CD4-positive, alpha-beta T cell treated with Interferon alpha-2 for 1 hour (primary cell): ENCODE measurements at regions not wholly inside any gene's neighbourhood (a gene's known extent, or its start where the extent isn't known, plus 50 kb on each side); places are given as distances from the start of the nearest gene placed in this dataset.

Experiments used
- DNase-seq, 2 donors: peaks; one replicate each; pipeline ENCODE4 v3.0.0-alpha.2; 2020 to 2022

- DNase-seq = no peak
Measured at GRCh38 chr11:113579292-113579940, 104.2 kb upstream of the DRD2 start.

DNA sequence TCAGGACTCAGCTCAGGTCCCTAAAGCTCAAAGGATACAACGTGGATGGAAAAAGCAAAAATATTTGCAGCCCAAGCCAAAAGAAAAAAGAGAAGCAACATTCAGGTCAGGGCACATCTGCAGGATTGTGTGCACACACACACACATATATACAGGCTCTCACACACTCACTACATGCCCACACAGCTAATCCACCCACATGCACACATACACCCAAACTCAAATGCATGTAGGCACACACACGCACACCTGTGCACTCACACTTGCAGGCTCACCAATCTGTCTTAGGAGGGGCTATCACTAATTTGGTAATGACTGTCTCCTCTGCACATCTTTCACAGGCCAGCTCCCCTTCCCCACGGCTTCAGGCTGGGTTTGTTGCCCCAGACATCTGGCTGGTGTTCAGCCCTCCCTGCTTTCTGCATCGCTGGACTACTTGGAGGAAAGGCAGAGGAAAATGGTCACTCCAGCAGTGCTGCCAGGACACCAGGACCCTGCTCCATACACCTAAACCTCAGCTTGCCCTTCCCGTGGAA lies 103.6 kb upstream of the DRD2 start:
- DNase-seq = no peak

DNA sequence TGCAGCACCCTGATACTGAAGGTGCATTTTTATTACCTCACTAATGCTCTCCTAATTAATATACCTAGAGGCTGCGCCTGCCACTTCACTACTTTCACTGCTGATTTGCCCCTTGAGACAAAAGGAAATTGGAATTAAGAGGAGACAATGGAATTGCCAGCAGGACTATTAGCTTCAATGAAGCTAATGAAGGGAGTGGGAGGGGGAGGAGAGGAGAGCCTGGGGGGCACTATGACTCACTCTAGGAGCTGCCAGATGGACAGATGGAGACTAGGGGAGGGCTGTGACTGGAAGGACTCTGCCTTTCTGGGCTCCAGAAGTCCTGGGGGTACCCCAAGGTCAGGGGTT lies 102.8 kb upstream of the DRD2 start:
- no peak for DNase-seq

DNA sequence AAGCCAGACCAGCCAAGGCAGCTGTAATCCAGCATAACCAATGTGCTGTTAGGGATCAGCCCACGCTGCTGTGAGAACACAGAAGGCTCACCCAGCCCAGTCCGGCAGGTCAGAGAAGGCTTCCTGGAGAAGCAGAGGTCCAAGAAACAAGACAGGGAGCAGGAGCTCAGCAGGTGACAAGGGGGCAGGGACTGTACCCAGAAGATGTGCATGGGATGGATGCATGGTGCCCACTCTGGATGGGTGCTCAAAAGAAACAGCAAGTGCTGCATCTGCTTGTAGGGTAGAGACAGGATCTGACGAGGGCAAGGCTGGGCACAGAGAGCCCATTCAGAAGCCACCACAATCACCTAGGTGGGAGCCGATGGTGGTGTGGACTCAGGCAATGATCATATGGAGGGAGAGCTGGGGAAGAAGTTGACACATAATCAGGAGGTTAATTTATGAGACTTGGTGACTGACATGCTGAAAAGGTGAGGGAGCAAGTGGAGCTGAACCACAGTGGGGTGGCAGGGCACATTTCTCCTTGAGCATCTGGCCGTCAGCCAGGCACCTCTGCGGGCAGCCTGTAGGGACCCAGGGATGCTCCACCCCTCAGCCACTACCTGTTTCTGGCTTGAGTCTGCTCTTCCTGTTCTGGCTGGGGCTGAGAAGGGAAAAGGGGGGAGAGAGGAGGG lies 102.3 kb upstream of the DRD2 start:
- DNase-seq = no peak

GRCh38 chr11:113574586-113574985 lies 99.4 kb upstream of the DRD2 start:
- DNase-seq = no peak

GRCh38 chr11:113574171-113574570 lies 99.0 kb upstream of the DRD2 start:
- DNase-seq = no peak

DNA sequence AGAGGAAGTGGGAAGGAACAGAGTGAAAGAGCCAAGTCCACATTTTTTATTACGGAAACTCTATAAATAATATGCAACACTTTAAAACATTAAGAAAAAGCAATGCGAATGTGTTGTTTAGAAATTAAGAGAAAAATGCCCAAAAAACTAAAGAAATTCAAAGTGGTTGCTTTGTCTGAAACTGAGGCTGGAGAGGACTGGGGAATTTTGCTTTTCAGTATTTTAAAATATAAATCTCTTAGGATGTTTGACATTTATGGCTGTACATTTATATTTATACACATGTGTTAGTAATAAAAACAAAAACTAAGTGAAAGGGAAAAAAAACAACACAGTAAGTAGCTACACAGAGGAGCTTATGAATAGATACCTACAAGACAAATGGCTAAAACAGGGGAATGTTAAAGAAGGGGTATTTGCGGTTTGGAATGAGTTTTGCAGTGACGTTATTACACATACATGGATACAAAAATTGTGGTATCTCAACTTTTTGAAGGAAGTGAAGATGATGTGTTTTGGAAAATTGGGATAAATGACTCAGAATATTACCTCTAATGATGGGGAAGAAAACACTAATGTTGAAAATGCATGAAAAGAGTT lies 97.0 kb upstream of the DRD2 start:
- no peak for DNase-seq

- no peak for DNase-seq
Measured at GRCh38 chr11:113571531-113571930, 96.3 kb upstream of the DRD2 start.

- no peak for DNase-seq
Measured at GRCh38 chr11:113570906-113571305, 95.7 kb upstream of the DRD2 start.

GRCh38 chr11:113569391-113569790 lies 94.2 kb upstream of the DRD2 start:
- no peak for DNase-seq

DNA sequence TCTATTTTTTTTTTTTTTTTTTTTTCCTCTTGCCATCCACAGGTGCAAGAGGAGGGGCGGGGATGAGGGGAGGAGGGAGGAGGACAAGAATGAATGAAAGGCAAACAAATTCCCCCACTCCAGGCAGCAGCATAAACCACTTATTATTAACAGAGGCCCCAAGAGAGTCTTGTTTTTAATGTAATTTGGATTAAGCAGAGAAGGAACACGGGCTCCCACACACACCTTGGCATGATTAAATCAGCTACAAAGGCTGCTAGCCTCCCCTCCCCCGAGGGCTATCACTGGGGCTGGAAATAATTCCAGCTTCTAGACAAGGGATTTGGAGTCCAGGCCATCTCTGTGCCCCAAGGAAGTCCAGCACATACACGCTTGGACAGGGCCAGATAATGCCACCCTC lies 93.4 kb upstream of the DRD2 start:
- no peak for DNase-seq

DNA sequence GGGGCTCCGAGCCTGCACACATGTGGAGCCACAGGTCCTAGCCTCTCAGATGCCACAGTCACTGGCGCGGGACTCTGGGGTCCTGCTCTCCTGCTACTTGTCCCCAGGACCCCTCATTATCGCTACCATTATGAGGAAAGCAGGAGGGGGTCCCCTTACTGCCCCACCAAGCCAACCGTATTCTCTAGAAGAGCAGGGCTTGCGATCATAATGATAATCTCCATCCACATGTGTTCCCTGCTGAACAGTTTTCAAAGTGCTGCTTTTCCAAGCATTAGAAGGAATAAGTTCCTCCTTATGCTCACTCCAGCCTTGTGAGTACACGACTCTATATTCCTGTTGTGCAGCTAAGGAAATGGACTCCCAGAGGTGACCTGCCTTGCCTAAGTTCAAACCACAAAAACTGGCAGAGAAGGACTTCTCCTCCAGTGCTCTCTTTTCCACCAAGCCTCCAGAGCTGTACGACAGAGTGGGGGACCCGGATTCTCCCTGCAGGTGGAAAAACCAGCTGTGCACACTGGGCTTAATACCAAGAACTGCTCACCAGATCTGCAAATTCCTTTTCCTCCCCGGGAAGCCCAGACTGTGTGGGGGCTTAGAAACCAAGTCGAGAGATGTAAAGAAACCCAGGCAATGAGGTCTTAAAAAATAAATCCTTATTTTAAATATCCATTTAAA lies 92.8 kb upstream of the DRD2 start:
- DNase-seq = no peak

DNA sequence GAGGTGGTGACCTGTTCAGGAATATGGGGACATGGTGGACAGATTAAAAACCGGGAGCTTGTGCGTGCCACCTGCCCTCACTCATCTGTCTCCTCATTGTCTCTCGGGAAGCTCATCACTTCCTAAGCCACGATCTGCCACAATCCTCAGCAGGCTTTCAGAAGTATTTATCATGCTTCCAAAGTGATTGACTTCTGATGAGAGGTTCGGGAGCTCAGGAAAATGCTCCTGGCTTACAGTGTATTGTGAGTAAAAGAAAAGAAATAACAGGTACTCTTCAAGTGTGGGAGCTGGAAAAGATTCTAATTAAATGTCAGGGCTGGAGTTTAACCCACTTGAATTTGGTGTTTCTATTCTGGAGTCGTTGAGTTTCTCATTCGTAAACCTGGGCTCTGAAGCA lies 91.9 kb upstream of the DRD2 start:
- DNase-seq = no peak

GRCh38 chr11:113564527-113565130 lies 89.4 kb upstream of the DRD2 start:
- no peak for DNase-seq

GRCh38 chr11:113563766-113564526 lies 88.7 kb upstream of the DRD2 start:
- DNase-seq = no peak

DNA sequence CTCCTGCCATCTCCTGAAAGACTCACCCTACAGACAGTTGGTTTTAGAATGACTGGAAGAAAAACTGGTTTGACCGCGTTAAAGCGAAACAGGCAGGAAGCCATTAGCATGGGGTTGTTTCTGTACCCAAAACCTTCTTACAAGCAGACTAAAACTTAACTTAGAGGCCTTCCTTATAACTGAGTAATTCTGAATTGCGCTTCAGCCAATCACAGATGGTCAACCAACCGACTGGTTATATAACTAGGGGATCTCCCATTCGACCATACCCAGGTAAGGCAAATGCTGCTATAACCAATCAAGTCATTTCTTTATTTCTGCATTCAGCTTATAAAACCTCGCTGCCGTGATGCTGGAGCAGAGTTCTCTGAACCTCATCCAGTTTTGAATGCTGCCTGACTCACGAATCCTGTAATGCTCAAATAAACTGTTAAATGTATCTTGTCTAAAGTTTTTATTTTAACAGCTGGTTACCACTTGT lies 87.8 kb upstream of the DRD2 start:
- no peak for DNase-seq

GRCh38 chr11:113562576-113562975 lies 87.4 kb upstream of the DRD2 start:
- no peak for DNase-seq

GRCh38 chr11:113557926-113558325 lies 82.7 kb upstream of the DRD2 start:
- no peak for DNase-seq

DNA sequence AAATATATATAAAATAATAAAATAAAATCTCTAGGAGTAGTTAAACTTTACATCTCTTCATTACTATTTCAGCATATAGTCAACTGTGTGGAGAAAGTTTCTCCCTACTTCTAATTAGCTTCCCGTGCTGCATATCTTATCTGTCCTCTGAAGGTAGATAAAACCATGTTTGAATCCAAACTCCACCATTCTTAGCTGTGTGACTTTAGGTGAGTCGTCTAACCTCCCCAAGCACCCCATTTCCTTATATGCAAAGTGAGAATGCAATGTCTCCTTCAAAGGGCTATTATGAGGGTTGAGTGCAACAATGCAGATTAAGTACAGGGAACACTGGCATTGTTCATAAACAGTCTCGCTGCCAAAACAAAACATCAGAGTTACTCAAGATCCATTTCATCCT lies 80.8 kb upstream of the DRD2 start:
- DNase-seq = no peak

- DNase-seq = no peak
Measured at GRCh38 chr11:113555071-113555619, 79.9 kb upstream of the DRD2 start.

DNA sequence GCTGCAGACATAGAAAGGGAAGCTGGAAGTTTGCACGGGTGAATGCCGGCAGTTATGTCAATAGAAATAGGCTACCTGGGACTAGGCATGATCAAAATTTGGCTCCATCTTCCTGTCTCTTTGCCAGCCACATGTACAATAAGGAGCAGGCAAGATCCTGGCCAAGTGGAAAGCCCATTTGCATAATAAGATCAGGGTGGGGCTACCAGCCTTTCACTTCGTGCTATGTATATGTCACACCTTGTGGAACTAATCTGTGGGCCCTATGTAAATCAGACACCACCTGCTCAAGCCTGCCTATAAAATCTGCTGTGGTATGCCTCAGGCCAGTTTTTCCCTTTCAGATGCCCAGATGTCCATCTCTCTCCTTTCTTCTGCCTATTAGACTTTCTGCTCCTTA lies 79.3 kb upstream of the DRD2 start:
- DNase-seq = no peak

DNA sequence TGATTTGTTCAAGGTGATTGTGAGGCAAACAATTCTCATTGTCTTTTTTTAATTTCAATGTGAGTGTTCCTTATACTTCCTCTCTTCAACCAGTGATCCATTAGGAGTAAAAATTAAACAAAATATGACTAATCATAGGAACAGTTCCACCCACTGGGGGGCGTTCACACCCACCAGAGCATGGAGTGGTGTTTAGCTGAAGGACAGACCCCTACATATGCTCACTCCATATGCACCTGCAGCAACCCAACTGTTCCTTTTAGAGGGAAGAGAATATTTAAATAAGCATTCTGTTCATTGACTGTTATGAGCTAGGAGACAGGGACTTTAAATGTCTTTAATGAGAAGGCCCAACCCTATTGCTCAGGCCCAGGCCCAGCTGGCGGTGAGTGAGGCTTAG lies 78.7 kb upstream of the DRD2 start:
- no peak for DNase-seq
